ENCODE measurements at regions not wholly inside any gene's neighbourhood (a gene's known extent, or its start where the extent isn't known, plus 50 kb on each side); places are given as distances from the start of the nearest gene placed in this dataset.

DNA sequence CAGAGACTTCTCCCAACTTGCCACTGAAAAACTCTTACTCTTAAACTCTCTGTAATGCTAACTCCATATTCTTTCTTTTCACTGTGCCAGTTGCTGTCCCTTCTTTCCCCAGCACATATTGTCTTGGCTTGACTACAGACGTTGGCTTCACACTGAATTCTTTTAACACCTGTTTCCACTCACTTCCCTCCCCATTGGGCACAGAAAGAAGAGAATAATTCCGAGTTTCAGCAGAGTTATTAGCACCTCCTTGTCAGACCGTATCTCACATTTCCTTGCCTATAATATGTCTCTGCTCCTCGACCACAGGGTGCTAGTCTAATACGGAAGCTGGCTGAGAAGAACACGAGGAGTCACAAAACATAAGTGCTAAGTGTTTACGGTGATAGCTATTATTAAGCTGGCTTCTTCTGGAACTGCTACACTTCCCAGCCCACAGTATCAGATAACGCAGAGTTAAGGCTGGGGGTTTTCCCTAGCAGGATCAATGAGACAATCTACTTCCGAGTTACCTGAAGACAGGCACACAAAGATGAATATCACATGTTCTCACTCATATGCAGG lies 188.5 kb upstream of the CDH8 start:
- Histone ChIP-seq H2BK20ac (ENCODE audit: low read depth, low read length, poor library complexity, severe bottlenecking) (no peak overlapping the region), H3K56ac (ENCODE audit: insufficient read length, low read depth, low read length) (no peak overlapping the region), H2AFZ (ENCODE audit: low read length) (no peak overlapping the region), H2BK15ac (ENCODE audit: low read depth, low read length) (no peak overlapping the region), H3K79me1 (ENCODE audit: insufficient read depth, low read depth, low read length, poor library complexity, severe bottlenecking) (no peaks in the 10 kb centered on the region), H2AK5ac (ENCODE audit: insufficient read length, low read length) (no peak overlapping the region), H3K4me2 (ENCODE audit: insufficient read depth, insufficient read length, low read length) (no peak overlapping the region), H3K9ac (ENCODE audit: extremely low read depth, insufficient read length, low read length) (no peak overlapping the region), H3K27me3 (ENCODE audit: insufficient read depth, low read length) (no peaks in the 10 kb centered on the region), H2BK5ac (ENCODE audit: insufficient read length, low read length) (no peak overlapping the region), H4K8ac (replicated peaks; ENCODE audit: insufficient read length, low read depth, low read length) (no peak overlapping the region), H3K9me3 (ENCODE audit: control insufficient read depth, low read depth, low read length) (no peaks in the 10 kb centered on the region), H3K23ac (ENCODE audit: insufficient read length, low read depth, low read length) (no peak overlapping the region), H3K18ac (ENCODE audit: insufficient read length, low read depth, low read length) (no peak overlapping the region), H3K27ac (ENCODE audit: insufficient read length, low read depth, low read length) (no peak overlapping the region), H3K79me2 (ENCODE audit: insufficient read depth, low read length) (no peaks in the 10 kb centered on the region), H4K5ac (ENCODE audit: insufficient read length, low read depth, low read length) (no peak overlapping the region), H2BK120ac (ENCODE audit: low read depth, low read length, poor library complexity, severe bottlenecking) (no peak overlapping the region), H3K14ac (ENCODE audit: insufficient read depth, low read length) (no peak overlapping the region), H2BK12ac (ENCODE audit: insufficient read length, low read depth, low read length) (no peak overlapping the region), H4K91ac (ENCODE audit: insufficient read length, low read depth, low read length) (no peak overlapping the region), H3T11ph (ENCODE audit: low read length) (no peak overlapping the region), H4K20me1 (ENCODE audit: control insufficient read depth, insufficient read depth, insufficient read length) (no peaks in the 10 kb centered on the region), H3K4me1 (ENCODE audit: insufficient read depth, low read length) (no peaks in the 10 kb centered on the region), H3K4ac (ENCODE audit: low read depth, low read length) (no peak overlapping the region), H3K23me2 (ENCODE audit: insufficient read length, low read depth, low read length, poor library complexity, severe bottlenecking) (no peaks in the 10 kb centered on the region)
- TF ChIP-seq, protein P1, sequence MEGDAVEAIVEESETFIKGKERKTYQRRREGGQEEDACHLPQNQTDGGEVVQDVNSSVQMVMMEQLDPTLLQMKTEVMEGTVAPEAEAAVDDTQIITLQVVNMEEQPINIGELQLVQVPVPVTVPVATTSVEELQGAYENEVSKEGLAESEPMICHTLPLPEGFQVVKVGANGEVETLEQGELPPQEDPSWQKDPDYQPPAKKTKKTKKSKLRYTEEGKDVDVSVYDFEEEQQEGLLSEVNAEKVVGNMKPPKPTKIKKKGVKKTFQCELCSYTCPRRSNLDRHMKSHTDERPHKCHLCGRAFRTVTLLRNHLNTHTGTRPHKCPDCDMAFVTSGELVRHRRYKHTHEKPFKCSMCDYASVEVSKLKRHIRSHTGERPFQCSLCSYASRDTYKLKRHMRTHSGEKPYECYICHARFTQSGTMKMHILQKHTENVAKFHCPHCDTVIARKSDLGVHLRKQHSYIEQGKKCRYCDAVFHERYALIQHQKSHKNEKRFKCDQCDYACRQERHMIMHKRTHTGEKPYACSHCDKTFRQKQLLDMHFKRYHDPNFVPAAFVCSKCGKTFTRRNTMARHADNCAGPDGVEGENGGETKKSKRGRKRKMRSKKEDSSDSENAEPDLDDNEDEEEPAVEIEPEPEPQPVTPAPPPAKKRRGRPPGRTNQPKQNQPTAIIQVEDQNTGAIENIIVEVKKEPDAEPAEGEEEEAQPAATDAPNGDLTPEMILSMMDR (conservative IDR thresholded peaks at IDR 0.05): no peak
- DNase-seq: no peak
- Mint-ChIP-seq H3K36me3 (ENCODE audit: insufficient read depth in 1 of 3, low read depth in 3 of 3) (no peaks in the 10 kb centered on the region), H3K9me3 (no peaks in the 10 kb centered on the region), H3K4me3 (no peak overlapping the region), H3K27ac (no peak overlapping the region), H3K4me1 (peaks cover 2 to 7% of the 10 kb centered on the region in 2 experiments; a peak in 2 of 4 replicates), H3K27me3 (ENCODE audit: low read depth) (no peaks in the 10 kb centered on the region)
- WGBS (ENCODE audit: extremely low coverage, insufficient read length, low lambda C conversion rate): no CpG with 5 or more reads among the region's 9 CpGs

Data from H9 (cell line).